Panc1 (cell line): ENCODE measurements at regions not wholly inside any gene's neighbourhood (a gene's known extent, or its start where the extent isn't known, plus 50 kb on each side); places are given as distances from the start of the nearest gene placed in this dataset.

ENCODE experiments used
- ATAC-seq: fragments of 200-7000 bp; cut with Tn5 transposase; 2 replicates; pipeline ENCODE4 v1.9.1; 2020; ENCODE audit warnings: mild to moderate bottlenecking, moderate library complexity
- BruUV-seq: library from RNA; stranded (reverse); fragments of 400-500 nt; replicated peaks from 2 replicates; lab custom pipeline; 2021; lab: Mats Ljungman, UMichigan
- CTCF ChIA-PET: fragments of 300-600 bp; sonication (Branson Sonifier 250); formaldehyde crosslinking; loops from one replicate; lab custom pipeline; 2022; ENCODE audit warnings: antibody characterized with exemption; lab: Charles Lee
- POLR2A ChIA-PET: fragments of 300-600 bp; sonication (Branson Sonifier 250); formaldehyde crosslinking; loops from one replicate; lab custom pipeline; 2022; ENCODE audit warnings: antibody characterized with exemption; lab: Charles Lee
- DNase-seq: peaks from one replicate; pipeline ENCODE4 v3.0.0-alpha.2; 2010; ENCODE audit warnings: low read depth, low spot score
- H3K27ac ChIP-seq: 2 replicates; pipeline ENCODE4 v1.5.1; 2011; ENCODE audit warnings: mild to moderate bottlenecking, low read length, inconsistent platforms
- H3K27me3 ChIP-seq: fragments of 200-500 bp; sonication (Bioruptor generic); 2 replicates; pipeline ENCODE4 v1.6.0; 2014; ENCODE audit warnings: low read length, inconsistent platforms; ENCODE audit not compliant: control insufficient read depth, insufficient read depth
- H3K36me3 ChIP-seq: fragments of 200-500 bp; sonication (Bioruptor generic); 2 replicates; pipeline ENCODE4 v1.5.1; 2014; ENCODE audit warnings: inconsistent platforms, mild to moderate bottlenecking, low read length, moderate library complexity; ENCODE audit not compliant: control insufficient read depth, insufficient read depth
- H3K4me1 ChIP-seq: 2 replicates; pipeline ENCODE4 v1.5.1; 2011; ENCODE audit warnings: inconsistent platforms, mild to moderate bottlenecking, low read length, moderate library complexity; ENCODE audit not compliant: control insufficient read depth, insufficient read depth
- H3K4me3 ChIP-seq, 2 experiments: 2 replicates each; pipeline ENCODE4 v1.5.1; 2011 to 2012; ENCODE audit warnings: low read depth in 2 of 2, low read length in 2 of 2, mild to moderate bottlenecking in 2 of 2, inconsistent platforms in 1 of 2, moderate library complexity in 1 of 2
- H3K9me3 ChIP-seq: fragments of 200-500 bp; sonication (Bioruptor generic); 2 replicates; pipeline ENCODE4 v1.5.1; 2014; ENCODE audit warnings: low read depth, mild to moderate bottlenecking, inconsistent platforms, low read length, moderate library complexity; ENCODE audit not compliant: control insufficient read depth, insufficient read depth
- POLR2AphosphoS5 ChIP-seq: IDR thresholded peaks from 2 replicates; pipeline ENCODE4 v1.6.1; 2012; ENCODE audit warnings: mild to moderate bottlenecking, low read depth, low read length, moderate library complexity
- SIN3A ChIP-seq: IDR thresholded peaks from 2 replicates; pipeline ENCODE4 v1.6.1; 2012; ENCODE audit warnings: low read depth, mild to moderate bottlenecking, low read length, moderate library complexity, borderline replicate concordance; ENCODE audit not compliant: insufficient read depth
- TCF7L2 ChIP-seq: IDR thresholded peaks from 2 replicates; pipeline ENCODE4 v1.6.1; 2011; ENCODE audit warnings: mild to moderate bottlenecking, low read depth, low read length, inconsistent platforms
- in situ Hi-C: cut with HindIII; loops from 2 replicates; pipeline ENCODE4 v1.10.0; 2016; ENCODE audit warnings: low sequenced_read_pairs, low pct_unique_long_range_greater_than_20kb
- intact Hi-C: fragments of 100-400 bp; cut with micrococcal nuclease; formaldehyde crosslinking; loops from one replicate; pipeline ENCODE4 v1.10.0; 2022; ENCODE audit not compliant: unreplicated experiment
- TF ChIP-seq, protein P1 (sequence below), 2 experiments: IDR thresholded peaks; 2 replicates each; pipeline ENCODE4 v1.6.1; 2011 to 2012; ENCODE audit warnings: low read depth in 2 of 2, control low read depth in 1 of 2, low read length in 1 of 2, mild to moderate bottlenecking in 1 of 2, moderate library complexity in 1 of 2; ENCODE audit not compliant: insufficient read depth in 1 of 2
- TF ChIP-seq, protein P2 (sequence below): fragments of 450-650 bp; IDR thresholded peaks from 2 replicates; pipeline ENCODE4 v1.5.1; 2017; ENCODE audit warnings: mild to moderate bottlenecking

DNA sequence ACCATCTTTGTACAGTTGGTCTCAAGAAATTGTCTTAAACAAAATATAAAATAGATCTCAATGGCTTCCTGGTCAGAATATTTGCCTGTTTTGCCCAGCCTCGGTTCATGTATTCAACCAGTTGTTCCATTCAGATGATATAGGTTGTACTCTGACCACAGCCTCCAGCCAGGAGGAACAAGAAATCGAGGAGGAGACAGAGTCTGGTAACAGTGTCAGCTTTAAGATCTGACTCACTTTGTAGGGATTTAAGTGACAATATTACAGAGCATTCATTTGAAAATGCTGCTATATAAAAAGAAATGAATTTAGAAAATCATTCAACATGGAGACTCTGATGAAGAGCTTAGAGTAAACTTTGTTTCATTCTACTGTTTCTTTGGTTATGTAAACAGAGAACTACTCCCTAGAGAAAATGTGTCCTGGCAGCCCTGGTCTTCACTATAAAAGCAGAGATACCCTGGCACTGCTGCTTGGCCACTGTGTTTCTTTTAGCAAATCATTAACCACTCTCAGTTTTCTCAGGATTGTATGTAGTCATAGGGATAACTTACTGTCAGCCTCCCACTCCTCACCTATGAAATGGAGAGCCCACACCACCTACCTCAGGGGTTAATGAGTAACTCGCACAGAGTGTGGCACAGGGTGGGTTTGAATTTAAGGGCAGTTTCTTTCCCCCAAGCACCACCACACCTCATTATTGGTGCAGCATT is 53.5 kb downstream of the PAGE2 start:
- no peaks in the 10 kb centered on the region for H3K4me1 ChIP-seq
- H3K27ac ChIP-seq: no peak overlapping the region
- no TSS peak for BruUV-seq
- POLR2A ChIA-PET: no interaction called here
- no peaks in the 10 kb centered on the region for H3K9me3 ChIP-seq
- no peak for DNase-seq
- in situ Hi-C loops: no loop called here
- CTCF ChIA-PET: no interaction called here
- intact Hi-C loops: no loop called here
- TF ChIP-seq, protein P1, sequence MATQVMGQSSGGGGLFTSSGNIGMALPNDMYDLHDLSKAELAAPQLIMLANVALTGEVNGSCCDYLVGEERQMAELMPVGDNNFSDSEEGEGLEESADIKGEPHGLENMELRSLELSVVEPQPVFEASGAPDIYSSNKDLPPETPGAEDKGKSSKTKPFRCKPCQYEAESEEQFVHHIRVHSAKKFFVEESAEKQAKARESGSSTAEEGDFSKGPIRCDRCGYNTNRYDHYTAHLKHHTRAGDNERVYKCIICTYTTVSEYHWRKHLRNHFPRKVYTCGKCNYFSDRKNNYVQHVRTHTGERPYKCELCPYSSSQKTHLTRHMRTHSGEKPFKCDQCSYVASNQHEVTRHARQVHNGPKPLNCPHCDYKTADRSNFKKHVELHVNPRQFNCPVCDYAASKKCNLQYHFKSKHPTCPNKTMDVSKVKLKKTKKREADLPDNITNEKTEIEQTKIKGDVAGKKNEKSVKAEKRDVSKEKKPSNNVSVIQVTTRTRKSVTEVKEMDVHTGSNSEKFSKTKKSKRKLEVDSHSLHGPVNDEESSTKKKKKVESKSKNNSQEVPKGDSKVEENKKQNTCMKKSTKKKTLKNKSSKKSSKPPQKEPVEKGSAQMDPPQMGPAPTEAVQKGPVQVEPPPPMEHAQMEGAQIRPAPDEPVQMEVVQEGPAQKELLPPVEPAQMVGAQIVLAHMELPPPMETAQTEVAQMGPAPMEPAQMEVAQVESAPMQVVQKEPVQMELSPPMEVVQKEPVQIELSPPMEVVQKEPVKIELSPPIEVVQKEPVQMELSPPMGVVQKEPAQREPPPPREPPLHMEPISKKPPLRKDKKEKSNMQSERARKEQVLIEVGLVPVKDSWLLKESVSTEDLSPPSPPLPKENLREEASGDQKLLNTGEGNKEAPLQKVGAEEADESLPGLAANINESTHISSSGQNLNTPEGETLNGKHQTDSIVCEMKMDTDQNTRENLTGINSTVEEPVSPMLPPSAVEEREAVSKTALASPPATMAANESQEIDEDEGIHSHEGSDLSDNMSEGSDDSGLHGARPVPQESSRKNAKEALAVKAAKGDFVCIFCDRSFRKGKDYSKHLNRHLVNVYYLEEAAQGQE (IDR thresholded peaks at IDR 0.05; ENCODE audit: insufficient read depth in 1 of 2, low read depth in 2 of 2, low read length in 1 of 2): no peak
- no peak for TF ChIP-seq TCF7L2
- TF ChIP-seq, protein P2, sequence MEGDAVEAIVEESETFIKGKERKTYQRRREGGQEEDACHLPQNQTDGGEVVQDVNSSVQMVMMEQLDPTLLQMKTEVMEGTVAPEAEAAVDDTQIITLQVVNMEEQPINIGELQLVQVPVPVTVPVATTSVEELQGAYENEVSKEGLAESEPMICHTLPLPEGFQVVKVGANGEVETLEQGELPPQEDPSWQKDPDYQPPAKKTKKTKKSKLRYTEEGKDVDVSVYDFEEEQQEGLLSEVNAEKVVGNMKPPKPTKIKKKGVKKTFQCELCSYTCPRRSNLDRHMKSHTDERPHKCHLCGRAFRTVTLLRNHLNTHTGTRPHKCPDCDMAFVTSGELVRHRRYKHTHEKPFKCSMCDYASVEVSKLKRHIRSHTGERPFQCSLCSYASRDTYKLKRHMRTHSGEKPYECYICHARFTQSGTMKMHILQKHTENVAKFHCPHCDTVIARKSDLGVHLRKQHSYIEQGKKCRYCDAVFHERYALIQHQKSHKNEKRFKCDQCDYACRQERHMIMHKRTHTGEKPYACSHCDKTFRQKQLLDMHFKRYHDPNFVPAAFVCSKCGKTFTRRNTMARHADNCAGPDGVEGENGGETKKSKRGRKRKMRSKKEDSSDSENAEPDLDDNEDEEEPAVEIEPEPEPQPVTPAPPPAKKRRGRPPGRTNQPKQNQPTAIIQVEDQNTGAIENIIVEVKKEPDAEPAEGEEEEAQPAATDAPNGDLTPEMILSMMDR: no peak
- TF ChIP-seq POLR2AphosphoS5: no peak
- TF ChIP-seq SIN3A: no peak
- H3K27me3 ChIP-seq: no peaks in the 10 kb centered on the region
- no peak for ATAC-seq
- H3K4me3 ChIP-seq: no peak overlapping the region
- H3K36me3 ChIP-seq: no peaks in the 10 kb centered on the region

DNA sequence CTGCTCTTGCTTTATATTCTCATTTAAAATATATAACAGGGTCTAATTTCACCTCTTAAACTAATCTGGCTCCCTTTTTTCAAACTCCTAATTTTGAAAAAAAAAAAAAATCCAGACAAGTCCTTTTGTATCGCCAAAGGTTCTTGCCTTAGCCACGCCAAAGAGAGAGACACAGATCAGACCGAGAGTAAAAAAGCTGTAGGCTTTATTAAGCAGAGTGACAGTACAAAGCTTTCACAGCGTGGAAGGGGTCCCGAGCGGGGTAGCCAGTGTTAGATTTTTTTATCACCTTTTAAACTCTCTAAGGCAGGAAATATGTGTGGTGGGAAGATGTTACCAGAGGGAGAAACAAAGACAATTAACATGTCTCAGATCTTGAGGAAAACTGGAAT is 54.1 kb downstream of the PAGE2 start:
- no peak overlapping the region for H3K27ac ChIP-seq
- H3K27me3 ChIP-seq: no peaks in the 10 kb centered on the region
- H3K4me3 ChIP-seq: no peak overlapping the region
- POLR2A ChIA-PET: no interaction called here
- H3K4me1 ChIP-seq: no peaks in the 10 kb centered on the region
- H3K36me3 ChIP-seq: no peaks in the 10 kb centered on the region
- in situ Hi-C loops: no loop called here
- TF ChIP-seq, protein P1 (IDR thresholded peaks at IDR 0.05; ENCODE audit: insufficient read depth in 1 of 2, low read depth in 2 of 2, low read length in 1 of 2): no peak
- TF ChIP-seq POLR2AphosphoS5: no peak
- TF ChIP-seq, protein P2: no peak
- no peak for TF ChIP-seq TCF7L2
- TF ChIP-seq SIN3A: no peak
- no peaks in the 10 kb centered on the region for H3K9me3 ChIP-seq
- no peak for DNase-seq
- ATAC-seq: no peak
- BruUV-seq: no TSS peak
- intact Hi-C loops: no loop called here
- CTCF ChIA-PET: no interaction called here
